ENCODE measurements at regions not wholly inside any gene's neighbourhood (a gene's known extent, or its start where the extent isn't known, plus 50 kb on each side); places are given as distances from the start of the nearest gene placed in this dataset.
"Not testable (repeated sequence)": the region's sequence is repeated elsewhere in the genome, so short reads cannot be mapped to it uniquely, and the experiment has no call there.

GRCh38 chr12:20057398-20057797, 310.9 kb upstream of the PDE3A start:
- no peak for TF ChIP-seq CTCF (IDR thresholded peaks at IDR 0.05; ENCODE audit: partially characterized antibody, unreplicated experiment)
- Mint-ChIP-seq H3K4me3 (ENCODE audit: unreplicated experiment) (no peak overlapping the region), H3K27me3 (ENCODE audit: unreplicated experiment) (no peaks in the 10 kb centered on the region), H3K4me1 (ENCODE audit: low read depth, unreplicated experiment) (no peaks in the 10 kb centered on the region), H3K9me3 (ENCODE audit: unreplicated experiment) (peaks cover 2% of the 10 kb centered on the region), H3K36me3 (ENCODE audit: unreplicated experiment) (no peaks in the 10 kb centered on the region), H3K27ac (ENCODE audit: unreplicated experiment) (no peak overlapping the region)
- DNase-seq: no peak

GRCh38 chr12:20063116-20063515, 305.2 kb upstream of the PDE3A start:
- Mint-ChIP-seq H3K27ac (ENCODE audit: unreplicated experiment) (no peak overlapping the region), H3K27me3 (ENCODE audit: unreplicated experiment) (peaks cover 4% of the 10 kb centered on the region), H3K9me3 (ENCODE audit: unreplicated experiment) (peaks cover 2% of the 10 kb centered on the region), H3K36me3 (ENCODE audit: unreplicated experiment) (no peaks in the 10 kb centered on the region), H3K4me1 (ENCODE audit: low read depth, unreplicated experiment) (no peaks in the 10 kb centered on the region), H3K4me3 (ENCODE audit: unreplicated experiment) (no peak overlapping the region)
- no peak for DNase-seq
- TF ChIP-seq CTCF (IDR thresholded peaks at IDR 0.05; ENCODE audit: partially characterized antibody, unreplicated experiment): no peak

- Mint-ChIP-seq H3K27me3 (ENCODE audit: unreplicated experiment) (peaks cover 2% of the 10 kb centered on the region), H3K36me3 (ENCODE audit: unreplicated experiment) (no peaks in the 10 kb centered on the region), H3K4me1 (ENCODE audit: low read depth, unreplicated experiment) (no peaks in the 10 kb centered on the region), H3K4me3 (ENCODE audit: unreplicated experiment) (no peak overlapping the region), H3K27ac (ENCODE audit: unreplicated experiment) (no peak overlapping the region), H3K9me3 (ENCODE audit: unreplicated experiment) (no peaks in the 10 kb centered on the region)
- no peak for DNase-seq
- no peak for TF ChIP-seq CTCF (IDR thresholded peaks at IDR 0.05; ENCODE audit: partially characterized antibody, unreplicated experiment)
Measured at GRCh38 chr12:20077618-20078017, 290.7 kb upstream of the PDE3A start.

GRCh38 chr12:20089077-20089476, 279.3 kb upstream of the PDE3A start:
- Mint-ChIP-seq H3K36me3 (ENCODE audit: unreplicated experiment) (no peaks in the 10 kb centered on the region), H3K27me3 (ENCODE audit: unreplicated experiment) (no peaks in the 10 kb centered on the region), H3K27ac (ENCODE audit: unreplicated experiment) (no peak overlapping the region), H3K4me3 (ENCODE audit: unreplicated experiment) (no peak overlapping the region), H3K4me1 (ENCODE audit: low read depth, unreplicated experiment) (no peaks in the 10 kb centered on the region), H3K9me3 (ENCODE audit: unreplicated experiment) (no peaks in the 10 kb centered on the region)
- TF ChIP-seq CTCF (IDR thresholded peaks at IDR 0.05; ENCODE audit: partially characterized antibody, unreplicated experiment): no peak
- DNase-seq: no peak

- not testable (repeated sequence) for H3K27me3 Mint-ChIP-seq (ENCODE audit: unreplicated experiment); H3K36me3 Mint-ChIP-seq (ENCODE audit: unreplicated experiment); H3K27ac Mint-ChIP-seq (ENCODE audit: unreplicated experiment); H3K4me1 Mint-ChIP-seq (ENCODE audit: low read depth, unreplicated experiment); DNase-seq; H3K9me3 Mint-ChIP-seq (ENCODE audit: unreplicated experiment); H3K4me3 Mint-ChIP-seq (ENCODE audit: unreplicated experiment)
Measured at GRCh38 chr12:20093190-20093810, 275.0 kb upstream of the PDE3A start.
